H9 (cell line): ENCODE measurements at regions not wholly inside any gene's neighbourhood (a gene's known extent, or its start where the extent isn't known, plus 50 kb on each side); places are given as distances from the start of the nearest gene placed in this dataset.
A peak's percentile ranks its signal among the peaks of the same experiment; 100 is the strongest.

Source experiments
- DNase-seq: peaks from one replicate; pipeline ENCODE4 v3.0.0-alpha.2; 2017
- H2AFZ ChIP-seq: one replicate; pipeline ENCODE4 v1.6.1; 2013; ENCODE audit warnings: mild to moderate bottlenecking, low read length, control low read depth, moderate library complexity
- H2AK5ac ChIP-seq: 2 replicates; pipeline ENCODE4 v1.6.1; 2013; ENCODE audit warnings: low read length, control low read depth, mixed read lengths; ENCODE audit not compliant: insufficient read length
- H2BK120ac ChIP-seq: one replicate; pipeline ENCODE4 v1.6.1; 2013; ENCODE audit warnings: low read depth, mild to moderate bottlenecking, low read length, control low read depth, inconsistent platforms; ENCODE audit not compliant: poor library complexity, severe bottlenecking
- H2BK12ac ChIP-seq: 2 replicates; pipeline ENCODE4 v1.6.1; 2013; ENCODE audit warnings: low read length, control low read depth, mixed read lengths, low read depth; ENCODE audit not compliant: insufficient read length
- H2BK15ac ChIP-seq: 2 replicates; pipeline ENCODE4 v1.6.1; 2013; ENCODE audit warnings: low read depth, low read length, control low read depth
- H2BK20ac ChIP-seq: one replicate; pipeline ENCODE4 v1.6.1; 2013; ENCODE audit warnings: low read depth, mild to moderate bottlenecking, low read length, control low read depth, inconsistent platforms; ENCODE audit not compliant: poor library complexity, severe bottlenecking
- H2BK5ac ChIP-seq: 2 replicates; pipeline ENCODE4 v1.6.1; 2013; ENCODE audit warnings: low read length, control low read depth, mixed read lengths; ENCODE audit not compliant: insufficient read length
- H3K14ac ChIP-seq: 2 replicates; pipeline ENCODE4 v1.6.1; 2013; ENCODE audit warnings: low read length, control low read depth; ENCODE audit not compliant: insufficient read depth
- H3K18ac ChIP-seq: 2 replicates; pipeline ENCODE4 v1.6.1; 2013; ENCODE audit warnings: low read depth, mild to moderate bottlenecking, mixed read lengths, low read length, control low read depth; ENCODE audit not compliant: insufficient read length
- H3K23ac ChIP-seq: 2 replicates; pipeline ENCODE4 v1.6.1; 2013; ENCODE audit warnings: low read length, control low read depth, mixed read lengths, low read depth; ENCODE audit not compliant: insufficient read length
- H3K23me2 ChIP-seq: 2 replicates; pipeline ENCODE4 v1.6.1; 2013; ENCODE audit warnings: low read depth, mild to moderate bottlenecking, mixed read lengths, low read length, control low read depth; ENCODE audit not compliant: insufficient read length, poor library complexity, severe bottlenecking
- H3K27ac ChIP-seq: 2 replicates; pipeline ENCODE4 v1.5.1; 2013; ENCODE audit warnings: low read length, control low read depth, mixed read lengths, low read depth; ENCODE audit not compliant: insufficient read length
- H3K27me3 ChIP-seq: 2 replicates; pipeline ENCODE4 v1.6.1; 2013; ENCODE audit warnings: low read length, control low read depth, inconsistent platforms; ENCODE audit not compliant: insufficient read depth
- H3K4ac ChIP-seq: 2 replicates; pipeline ENCODE4 v1.6.1; 2013; ENCODE audit warnings: low read depth, mild to moderate bottlenecking, control low read depth, inconsistent platforms, low read length, moderate library complexity
- H3K4me1 ChIP-seq: 2 replicates; pipeline ENCODE4 v1.6.1; 2013; ENCODE audit warnings: low read length, control low read depth, inconsistent platforms; ENCODE audit not compliant: insufficient read depth
- H3K4me2 ChIP-seq: 2 replicates; pipeline ENCODE4 v1.6.1; 2013; ENCODE audit warnings: low read length, control low read depth, mixed read lengths; ENCODE audit not compliant: insufficient read length, insufficient read depth
- H3K56ac ChIP-seq: 2 replicates; pipeline ENCODE4 v1.6.1; 2013; ENCODE audit warnings: low read depth, mild to moderate bottlenecking, mixed read lengths, low read length, control low read depth; ENCODE audit not compliant: insufficient read length
- H3K79me1 ChIP-seq: 2 replicates; pipeline ENCODE4 v1.6.1; 2013; ENCODE audit warnings: low read depth, mild to moderate bottlenecking, moderate library complexity, low read length, control low read depth, inconsistent platforms; ENCODE audit not compliant: insufficient read depth, poor library complexity, severe bottlenecking
- H3K79me2 ChIP-seq: 2 replicates; pipeline ENCODE4 v1.6.1; 2013; ENCODE audit warnings: low read length, control low read depth, inconsistent platforms; ENCODE audit not compliant: insufficient read depth
- H3K9ac ChIP-seq: 2 replicates; pipeline ENCODE4 v1.6.1; 2013; ENCODE audit warnings: low read length, control low read depth, mixed read lengths; ENCODE audit not compliant: insufficient read length; ENCODE audit errors: extremely low read depth
- H3K9me3 ChIP-seq: one replicate; pipeline ENCODE4 v1.6.1; 2013; ENCODE audit warnings: low read depth, low read length, inconsistent platforms; ENCODE audit not compliant: control insufficient read depth
- H3T11ph ChIP-seq: one replicate; pipeline ENCODE4 v1.6.1; 2013; ENCODE audit warnings: mild to moderate bottlenecking, low read length, control low read depth, inconsistent platforms
- H4K20me1 ChIP-seq: one replicate; pipeline ENCODE4 v1.6.1; 2013; ENCODE audit not compliant: control insufficient read depth, insufficient read length, insufficient read depth
- H4K5ac ChIP-seq: 2 replicates; pipeline ENCODE4 v1.6.1; 2013; ENCODE audit warnings: low read depth, mild to moderate bottlenecking, mixed read lengths, low read length, control low read depth; ENCODE audit not compliant: insufficient read length
- H4K8ac ChIP-seq: replicated peaks from 2 replicates; pipeline ENCODE4 v1.6.1; 2013; ENCODE audit warnings: low read length, control low read depth, mixed read lengths, low read depth; ENCODE audit not compliant: insufficient read length
- H4K91ac ChIP-seq: 2 replicates; pipeline ENCODE4 v1.6.1; 2013; ENCODE audit warnings: low read depth, mild to moderate bottlenecking, moderate library complexity, mixed read lengths, low read length, control low read depth; ENCODE audit not compliant: insufficient read length
- H3K27ac Mint-ChIP-seq, 3 experiments: 2 replicates in 2 of 3; 3 replicates in 1 of 3; pipeline ENCODE4 v1.8.0; 2020 to 2021; ENCODE audit warnings: mixed read lengths in 3 of 3, mild to moderate bottlenecking in 1 of 3, moderate library complexity in 1 of 3
- H3K27me3 Mint-ChIP-seq: 2 replicates; pipeline ENCODE4 v1.8.0; 2021; ENCODE audit warnings: low read depth, mild to moderate bottlenecking, moderate library complexity, mixed read lengths
- H3K36me3 Mint-ChIP-seq, 3 experiments: 2 replicates in 2 of 3; 3 replicates in 1 of 3; pipeline ENCODE4 v1.8.0; 2020 to 2021; ENCODE audit warnings: low read depth in 3 of 3, mixed read lengths in 3 of 3; ENCODE audit not compliant: insufficient read depth in 1 of 3
- H3K4me1 Mint-ChIP-seq, 2 experiments: 2 replicates each; pipeline ENCODE4 v1.8.0; 2020; ENCODE audit warnings: mixed read lengths in 2 of 2
- H3K4me3 Mint-ChIP-seq, 2 experiments: 2 replicates in 1 of 2; 3 replicates in 1 of 2; pipeline ENCODE4 v1.8.0; 2020 to 2021; ENCODE audit warnings: mild to moderate bottlenecking in 2 of 2, mixed read lengths in 2 of 2, moderate library complexity in 1 of 2
- H3K9me3 Mint-ChIP-seq, 2 experiments: 2 replicates in 1 of 2; 3 replicates in 1 of 2; pipeline ENCODE4 v1.8.0; 2020; ENCODE audit warnings: mild to moderate bottlenecking in 2 of 2, mixed read lengths in 2 of 2, moderate library complexity in 1 of 2
- WGBS: extraction: QIAGEN DNeasy Blood & Tissue Kit; methylation state at CpG from one replicate; pipeline ENCODE4 v1.1.7; 2013; ENCODE audit warnings: missing lambda C conversion rate, low lambda C conversion rate, mixed read lengths; ENCODE audit not compliant: insufficient read length; ENCODE audit errors: extremely low coverage; 5-methylcytosine and 5-hydroxymethylcytosine counted together
- TF ChIP-seq, protein P1 (sequence below): fragments of 200-600 bp; sonication (generic); conservative IDR thresholded peaks from 3 replicates; pipeline ENCODE4 v1.8.0; 2021; ENCODE audit warnings: antibody characterized with exemption, mild to moderate bottlenecking

DNA sequence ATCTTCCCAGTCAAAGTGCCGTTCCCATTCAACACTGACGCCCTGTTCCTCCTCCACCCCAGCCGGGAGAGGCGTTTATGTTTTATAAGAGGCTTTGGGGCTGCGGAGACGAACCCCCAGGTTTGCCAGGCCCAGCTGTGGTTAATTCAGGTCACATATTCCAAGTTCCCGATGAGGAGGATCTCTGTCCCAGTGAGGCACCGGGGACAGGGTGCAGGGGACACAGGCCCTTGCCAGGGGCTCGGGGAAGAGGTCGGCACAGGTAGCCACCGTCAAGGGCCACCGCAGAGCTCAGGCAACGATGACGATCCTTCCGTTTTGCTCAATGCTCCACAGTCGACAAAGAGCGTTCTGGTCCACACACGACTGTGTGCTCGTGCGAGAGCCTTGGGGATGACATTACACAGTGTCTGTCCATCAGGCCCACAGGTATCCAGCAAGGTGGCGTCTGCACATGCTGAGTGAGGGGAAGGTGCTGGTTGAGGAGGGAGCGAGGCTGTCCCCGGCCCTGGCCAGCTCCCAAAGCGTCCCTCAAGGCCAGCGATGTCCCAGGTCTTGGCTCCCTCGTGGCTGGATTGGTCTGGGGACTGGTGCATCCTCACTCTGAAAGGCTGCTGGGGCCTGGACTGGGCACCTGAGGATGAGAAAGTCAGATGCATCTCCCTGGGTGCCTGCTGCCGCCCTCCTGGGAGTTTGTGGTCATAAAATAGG is 189.2 kb upstream of the C14orf180 start:
- no peaks in the 10 kb centered on the region for H3K27me3 ChIP-seq
- no peak overlapping the region for H2AK5ac ChIP-seq
- no peak overlapping the region for H3K56ac ChIP-seq
- Mint-ChIP-seq H3K4me3 (no peak overlapping the region), H3K9me3 (no peaks in the 10 kb centered on the region), H3K27ac (peak overlapping the region in 1 of 3 experiments; percentile 55; a peak in 1 of 7 replicates), H3K4me1 (peaks cover 4 to 15% of the 10 kb centered on the region in 2 experiments), H3K27me3 (no peaks in the 10 kb centered on the region), H3K36me3 (no peaks in the 10 kb centered on the region)
- WGBS = no CpG with 5 or more reads among the region's 27 CpGs
- H2BK15ac ChIP-seq = no peak overlapping the region
- H3K14ac ChIP-seq = no peak overlapping the region
- H2AFZ ChIP-seq = no peak overlapping the region
- H4K20me1 ChIP-seq = no peaks in the 10 kb centered on the region
- peak; percentile 19 for DNase-seq
- no peak overlapping the region for H3K18ac ChIP-seq
- no peaks in the 10 kb centered on the region for H3K23me2 ChIP-seq
- no peak overlapping the region for H3K4ac ChIP-seq
- no peaks in the 10 kb centered on the region for H3K4me1 ChIP-seq
- H3K4me2 ChIP-seq = no peak overlapping the region
- H4K5ac ChIP-seq = no peak overlapping the region
- H2BK20ac ChIP-seq = no peak overlapping the region
- H3K9me3 ChIP-seq = no peaks in the 10 kb centered on the region
- no peaks in the 10 kb centered on the region for H3K79me1 ChIP-seq
- TF ChIP-seq, protein P1, sequence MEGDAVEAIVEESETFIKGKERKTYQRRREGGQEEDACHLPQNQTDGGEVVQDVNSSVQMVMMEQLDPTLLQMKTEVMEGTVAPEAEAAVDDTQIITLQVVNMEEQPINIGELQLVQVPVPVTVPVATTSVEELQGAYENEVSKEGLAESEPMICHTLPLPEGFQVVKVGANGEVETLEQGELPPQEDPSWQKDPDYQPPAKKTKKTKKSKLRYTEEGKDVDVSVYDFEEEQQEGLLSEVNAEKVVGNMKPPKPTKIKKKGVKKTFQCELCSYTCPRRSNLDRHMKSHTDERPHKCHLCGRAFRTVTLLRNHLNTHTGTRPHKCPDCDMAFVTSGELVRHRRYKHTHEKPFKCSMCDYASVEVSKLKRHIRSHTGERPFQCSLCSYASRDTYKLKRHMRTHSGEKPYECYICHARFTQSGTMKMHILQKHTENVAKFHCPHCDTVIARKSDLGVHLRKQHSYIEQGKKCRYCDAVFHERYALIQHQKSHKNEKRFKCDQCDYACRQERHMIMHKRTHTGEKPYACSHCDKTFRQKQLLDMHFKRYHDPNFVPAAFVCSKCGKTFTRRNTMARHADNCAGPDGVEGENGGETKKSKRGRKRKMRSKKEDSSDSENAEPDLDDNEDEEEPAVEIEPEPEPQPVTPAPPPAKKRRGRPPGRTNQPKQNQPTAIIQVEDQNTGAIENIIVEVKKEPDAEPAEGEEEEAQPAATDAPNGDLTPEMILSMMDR = no peak
- H3K23ac ChIP-seq = no peak overlapping the region
- no peak overlapping the region for H3K27ac ChIP-seq
- H2BK120ac ChIP-seq = no peak overlapping the region
- H2BK12ac ChIP-seq = no peak overlapping the region
- no peak overlapping the region for H4K91ac ChIP-seq
- no peak overlapping the region for H3K9ac ChIP-seq
- H3T11ph ChIP-seq = no peak overlapping the region
- H3K79me2 ChIP-seq = no peaks in the 10 kb centered on the region
- no peak overlapping the region for H4K8ac ChIP-seq
- H2BK5ac ChIP-seq = no peak overlapping the region
